H1 (cell line): ENCODE measurements at regions not wholly inside any gene's neighbourhood (a gene's known extent, or its start where the extent isn't known, plus 50 kb on each side); places are given as distances from the start of the nearest gene placed in this dataset.

Experiments used
- CREB1 ChIP-seq: IDR thresholded peaks from 2 replicates; pipeline ENCODE4 v1.6.1; 2012; ENCODE audit warnings: inconsistent platforms
- CTCF ChIP-seq, 3 experiments: IDR thresholded peaks; 1 replicate in 2 of 3; 2 replicates in 1 of 3; pipeline versions ENCODE4 v1.5.1 to v1.6.1; 2011; ENCODE audit warnings: low read length in 3 of 3, mild to moderate bottlenecking in 3 of 3, inconsistent platforms in 2 of 3, low read depth in 1 of 3, moderate library complexity in 1 of 3; ENCODE audit not compliant: insufficient read depth in 1 of 3; ENCODE audit errors: control extremely low read depth in 1 of 3
- GTF2F1 ChIP-seq: IDR thresholded peaks from 2 replicates; pipeline ENCODE4 v1.6.1; 2012; ENCODE audit warnings: low read depth, low read length, improper control_type of control experiment, borderline replicate concordance
- JUND ChIP-seq: IDR thresholded peaks from 2 replicates; pipeline ENCODE4 v1.6.1; 2011; ENCODE audit warnings: mild to moderate bottlenecking, improper control_type of control experiment, low read length
- MAX ChIP-seq: IDR thresholded peaks from 2 replicates; pipeline ENCODE4 v1.6.1; 2012; ENCODE audit warnings: inconsistent platforms
- POLR2A ChIP-seq, 2 experiments: IDR thresholded peaks; 1 replicate in 1 of 2; 2 replicates in 1 of 2; pipeline ENCODE4 v1.6.1; 2011; ENCODE audit warnings: low read depth in 2 of 2, low read length in 2 of 2, mild to moderate bottlenecking in 2 of 2; ENCODE audit errors: control extremely low read depth in 1 of 2
- POLR2AphosphoS5 ChIP-seq: IDR thresholded peaks from 2 replicates; pipeline ENCODE4 v1.6.1; 2011; ENCODE audit warnings: low read depth, low read length
- RAD21 ChIP-seq, 2 experiments: IDR thresholded peaks in 1 of 2; conservative IDR thresholded peaks in 1 of 2; 2 replicates each; pipeline ENCODE4 v1.6.1; 2011; ENCODE audit warnings: low read depth in 2 of 2, low read length in 2 of 2, improper control_type of control experiment in 1 of 2, inconsistent platforms in 1 of 2, mild to moderate bottlenecking in 1 of 2, moderate library complexity in 1 of 2
- RBBP5 ChIP-seq: IDR thresholded peaks from 2 replicates; pipeline ENCODE4 v1.7.1; 2012; ENCODE audit warnings: low read depth, mild to moderate bottlenecking, inconsistent platforms, low read length, moderate library complexity, borderline replicate concordance
- SIRT6 ChIP-seq: IDR thresholded peaks from one replicate; pipeline ENCODE4 v1.7.1; 2012; ENCODE audit warnings: low read length, inconsistent platforms
- SIX5 ChIP-seq: IDR thresholded peaks from 2 replicates; pipeline ENCODE4 v1.6.1; 2011; ENCODE audit warnings: mild to moderate bottlenecking, low read depth, low read length
- TCF12 ChIP-seq: IDR thresholded peaks from 2 replicates; pipeline ENCODE4 v1.6.1; 2011; ENCODE audit warnings: low read depth, mild to moderate bottlenecking, low read length
- ZNF274 ChIP-seq: IDR thresholded peaks from 2 replicates; pipeline ENCODE4 v1.7.0; 2012; ENCODE audit warnings: low read length, borderline replicate concordance; ENCODE audit errors: extremely low read depth

GRCh38 chr3:78424656-78425055 lies 1343.1 kb downstream of the ROBO1 start:
- TF ChIP-seq POLR2A (IDR thresholded peaks at IDR 0.05; ENCODE audit: control extremely low read depth in 1 of 2, low read depth in 2 of 2, low read length in 2 of 2) (no peak), RAD21 (IDR thresholded peaks at IDR 0.05 in 1 of 2, conservative IDR thresholded peaks at IDR 0.05 in 1 of 2; ENCODE audit: low read depth in 2 of 2, low read length in 2 of 2) (no peak), POLR2AphosphoS5 (no peak), SIX5 (no peak), CREB1 (no peak), CTCF (IDR thresholded peaks at IDR 0.05; ENCODE audit: control extremely low read depth in 1 of 3, insufficient read depth in 1 of 3, low read depth in 1 of 3, low read length in 3 of 3) (no peak), TCF12 (no peak), MAX (no peak), GTF2F1 (no peak), SIRT6 (no peak), ZNF274 (no peak), RBBP5 (no peak), JUND (no peak)
